ENCODE measurements at regions not wholly inside any gene's neighbourhood (a gene's known extent, or its start where the extent isn't known, plus 50 kb on each side); places are given as distances from the start of the nearest gene placed in this dataset.

- TF ChIP-seq CTCF (IDR thresholded peaks at IDR 0.05) (no peak), POLR2A (IDR thresholded peaks at IDR 0.05) (no peak), POLR2AphosphoS5 (IDR thresholded peaks at IDR 0.05) (no peak)
Measured at GRCh38 chr20:4326195-4327065, 77.3 kb upstream of the ADRA1D start.
